ENCODE measurements at regions not wholly inside any gene's neighbourhood (a gene's known extent, or its start where the extent isn't known, plus 50 kb on each side); places are given as distances from the start of the nearest gene placed in this dataset.
A peak's percentile ranks its signal among the peaks of the same experiment; 100 is the strongest.
"Not testable (repeated sequence)": the region's sequence is repeated elsewhere in the genome, so short reads cannot be mapped to it uniquely, and the experiment has no call there.

- DNase-seq (ENCODE audit: low spot score): no peak
These were observed 1537.7 kb upstream of the GOT2 start for GRCh38 chr16:60271781-60272180.

DNA sequence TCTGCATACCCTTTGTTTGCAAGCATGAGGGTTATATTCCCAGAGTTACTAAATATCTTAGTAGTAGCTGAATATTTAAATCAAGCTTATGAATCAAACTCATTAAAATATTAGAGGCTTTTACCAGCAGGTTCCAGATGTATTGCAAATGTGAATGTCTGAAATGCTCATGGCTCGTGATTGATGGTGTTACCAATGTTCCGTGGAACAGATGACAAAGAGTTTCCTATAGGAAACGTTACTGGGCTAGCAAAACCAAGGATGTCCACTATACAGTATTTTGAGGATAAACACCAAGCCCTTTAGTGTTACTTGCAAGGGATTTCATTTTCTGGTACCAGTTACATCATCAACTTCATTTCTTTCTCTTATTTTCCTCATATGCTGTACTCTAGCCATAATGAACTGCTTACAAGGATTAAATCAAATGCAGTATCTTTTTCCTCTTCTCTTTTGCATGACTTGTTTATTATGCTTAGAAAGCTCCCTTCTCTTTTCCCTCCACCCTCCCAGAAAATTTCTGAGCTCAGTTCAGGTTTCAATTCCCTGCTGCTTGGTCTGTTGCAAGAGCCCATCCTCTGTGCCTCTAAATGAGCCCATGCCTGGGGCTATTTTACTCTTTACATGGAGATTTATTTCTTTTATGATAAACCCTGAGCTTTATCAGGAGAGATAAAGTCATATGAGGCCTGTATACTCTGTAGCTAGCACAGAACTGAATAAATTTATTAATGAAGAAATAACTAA is 1537.1 kb upstream of the GOT2 start:
- no peak for DNase-seq (ENCODE audit: low spot score)

DNA sequence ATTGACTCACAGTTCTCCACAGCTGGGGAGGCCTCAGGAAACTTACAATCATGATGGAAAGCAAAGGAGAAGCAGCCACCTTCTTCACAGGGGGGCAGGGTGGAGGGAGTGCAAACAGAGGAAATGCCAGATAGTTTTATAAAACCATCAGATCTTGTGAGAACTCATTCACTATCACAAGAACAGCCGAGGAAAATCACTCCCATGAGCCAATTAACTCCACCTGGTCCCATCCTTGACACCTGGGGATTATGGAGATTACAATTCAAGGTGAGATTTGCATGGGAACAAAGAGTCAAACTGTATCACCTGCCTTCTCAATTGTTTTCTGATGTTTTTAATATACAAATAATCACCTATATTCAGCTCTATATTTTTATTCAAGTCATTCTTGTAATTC is 1527.3 kb upstream of the GOT2 start:
- no peak for DNase-seq (ENCODE audit: low spot score)

- DNase-seq (ENCODE audit: low spot score): no peak
These were observed 1525.8 kb upstream of the GOT2 start for GRCh38 chr16:60259956-60260355.

DNA sequence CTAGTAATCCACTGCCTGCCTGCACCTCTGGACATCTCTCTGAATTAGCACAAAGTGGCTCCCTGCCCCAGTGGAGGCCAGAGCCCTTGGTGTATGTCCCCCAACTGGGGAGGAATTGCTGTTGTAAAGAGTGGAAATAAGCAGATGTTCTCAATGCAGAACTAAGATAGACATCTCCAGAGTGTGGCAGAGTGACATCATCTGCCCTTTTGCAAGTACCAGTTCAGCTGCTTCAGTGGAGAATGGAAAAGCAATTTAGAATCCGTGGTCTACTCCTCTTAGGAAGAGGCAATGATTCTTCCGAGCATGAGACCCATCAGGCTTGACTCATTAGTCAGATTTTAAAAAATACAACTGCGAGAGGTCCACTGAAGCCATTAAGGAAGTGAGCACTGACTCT is 1512.0 kb upstream of the GOT2 start:
- no peak for DNase-seq (ENCODE audit: low spot score)

DNA sequence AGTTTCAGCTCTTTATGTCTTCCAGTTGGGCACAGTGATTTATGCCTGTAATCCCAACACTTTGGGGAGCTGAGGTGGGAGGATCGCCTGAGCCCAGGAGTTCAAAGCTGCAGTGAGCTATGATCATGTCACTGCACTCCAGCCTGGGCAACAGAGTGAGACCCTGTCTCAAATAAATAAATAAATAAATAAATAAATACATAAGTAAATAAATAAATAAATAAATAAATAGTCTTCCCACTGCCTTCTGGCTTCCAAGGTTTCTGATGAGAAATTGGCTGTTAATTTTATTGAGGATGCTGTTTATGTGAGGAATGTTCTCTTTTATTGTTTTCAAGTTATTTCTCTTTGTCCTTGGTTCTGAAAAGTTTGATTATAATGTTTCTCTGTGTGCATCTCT is 1507.6 kb upstream of the GOT2 start:
- DNase-seq (ENCODE audit: low spot score): no peak

- no peak for DNase-seq (ENCODE audit: low spot score)
These were observed 1496.5 kb upstream of the GOT2 start for GRCh38 chr16:60230666-60231065.

- DNase-seq (ENCODE audit: low spot score): no peak
These were observed 1491.4 kb upstream of the GOT2 start for GRCh38 chr16:60225541-60225940.

DNA sequence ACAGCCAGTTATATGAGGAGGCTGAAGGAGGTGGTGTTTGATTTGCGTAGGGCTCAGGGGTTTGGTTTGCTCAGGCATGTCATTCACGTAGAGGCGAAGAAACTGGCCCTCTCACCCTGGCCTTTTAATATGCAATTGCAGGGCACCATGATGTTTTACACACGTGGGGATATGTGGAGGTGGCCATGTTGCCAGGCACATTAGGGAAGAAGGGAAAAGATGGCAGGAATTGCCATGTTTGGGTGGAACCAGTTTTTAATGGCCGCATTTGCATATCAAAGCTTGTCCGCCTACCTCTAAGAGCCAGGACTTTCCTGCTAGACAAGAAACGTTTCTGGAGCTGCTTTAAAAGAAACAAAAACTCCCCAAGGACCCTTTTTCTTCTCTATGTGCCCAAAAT is 1483.7 kb upstream of the GOT2 start:
- DNase-seq (ENCODE audit: low spot score): no peak

DNA sequence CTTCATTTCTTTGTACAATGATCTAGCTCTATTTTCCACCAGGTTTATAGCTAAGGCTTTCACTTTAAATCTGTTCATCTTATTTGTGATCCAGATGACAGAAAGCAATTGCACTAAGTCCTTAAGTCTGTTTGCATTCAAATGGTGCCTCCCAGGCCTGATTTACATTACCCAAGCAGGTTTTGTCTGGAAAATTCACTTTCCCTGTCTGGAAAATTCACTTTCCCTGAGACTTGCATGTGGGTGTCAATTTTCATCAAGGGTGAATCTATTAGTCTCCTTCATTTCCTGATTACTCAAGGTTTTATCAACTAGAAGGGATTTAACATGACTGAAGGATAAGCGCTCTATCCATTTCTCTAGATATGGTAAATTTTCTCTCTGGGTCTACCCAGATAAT is 1480.2 kb upstream of the GOT2 start:
- no peak for DNase-seq (ENCODE audit: low spot score)

DNA sequence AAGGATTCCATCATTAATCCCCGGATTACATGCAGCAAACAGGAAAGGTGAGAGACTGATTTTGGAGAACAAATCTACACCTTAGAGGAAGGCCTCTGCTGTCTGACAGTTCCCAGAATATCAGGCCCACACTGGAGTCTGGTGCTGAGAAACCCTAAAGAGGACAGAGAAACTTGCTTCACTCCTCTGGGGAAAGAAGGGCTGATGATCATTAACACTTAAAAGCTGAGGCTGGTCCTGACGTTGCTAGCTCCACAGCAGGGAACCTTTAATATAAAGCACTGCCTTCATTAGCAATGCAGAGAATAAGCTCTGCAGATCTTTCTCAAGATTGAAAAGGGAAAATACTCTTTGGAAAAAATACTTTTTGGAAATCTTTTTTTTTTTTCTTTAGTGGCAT is 1472.4 kb upstream of the GOT2 start:
- DNase-seq (ENCODE audit: low spot score): no peak

GRCh38 chr16:60204181-60204580 is 1470.1 kb upstream of the GOT2 start:
- no peak for DNase-seq (ENCODE audit: low spot score)

DNA sequence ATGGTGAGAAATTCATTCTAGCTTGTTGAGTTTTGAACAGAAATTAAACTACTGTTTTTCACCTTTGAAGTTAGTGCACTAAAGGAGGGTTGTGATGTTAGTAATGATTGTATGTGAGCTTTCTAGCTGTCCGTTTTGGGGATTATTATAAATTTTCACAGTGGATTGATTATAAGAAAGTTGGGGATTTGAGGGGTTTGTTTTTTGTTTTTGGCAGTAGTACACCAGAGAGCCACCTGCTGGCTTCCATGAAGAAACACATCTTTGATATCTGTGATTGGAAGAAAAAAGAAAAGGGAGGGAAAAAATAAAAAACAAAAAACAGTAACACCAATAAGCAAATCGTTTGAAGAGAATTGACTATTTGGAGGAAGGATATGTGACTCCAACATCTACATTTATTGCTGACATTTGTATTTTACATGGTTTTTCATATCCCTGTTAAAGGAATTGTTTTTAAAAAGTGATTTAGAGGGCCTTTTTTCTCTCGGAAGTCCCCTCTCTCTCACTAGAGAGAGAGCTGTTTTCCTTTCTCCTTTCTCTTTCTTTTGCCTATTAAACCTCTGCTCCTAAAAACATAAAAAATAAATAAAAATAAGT is 1469.5 kb upstream of the GOT2 start:
- peak; percentile 16 for DNase-seq (ENCODE audit: low spot score)

GRCh38 chr16:60200729-60201128 is 1466.6 kb upstream of the GOT2 start:
- not testable (repeated sequence) for DNase-seq (ENCODE audit: low spot score)

DNA sequence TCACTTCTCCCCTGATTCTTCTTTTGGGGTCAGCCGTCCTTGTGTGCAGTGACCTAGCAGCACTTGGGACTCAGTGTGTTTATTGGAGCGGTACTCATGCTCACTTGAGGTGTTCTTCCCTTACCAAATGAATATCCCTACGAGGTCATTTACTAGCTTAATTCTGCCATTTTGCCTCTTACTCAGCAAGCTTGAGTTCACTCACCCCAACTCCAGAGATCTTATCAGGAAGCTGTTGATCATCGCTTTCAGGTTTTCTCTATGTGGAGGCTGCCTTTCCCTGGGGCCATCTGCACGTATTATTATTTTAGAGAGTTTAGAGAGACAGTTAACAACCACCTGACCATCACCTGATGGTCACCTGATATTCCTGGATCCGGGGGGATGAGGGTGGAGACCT is 1466.0 kb upstream of the GOT2 start:
- no peak for DNase-seq (ENCODE audit: low spot score)

DNA sequence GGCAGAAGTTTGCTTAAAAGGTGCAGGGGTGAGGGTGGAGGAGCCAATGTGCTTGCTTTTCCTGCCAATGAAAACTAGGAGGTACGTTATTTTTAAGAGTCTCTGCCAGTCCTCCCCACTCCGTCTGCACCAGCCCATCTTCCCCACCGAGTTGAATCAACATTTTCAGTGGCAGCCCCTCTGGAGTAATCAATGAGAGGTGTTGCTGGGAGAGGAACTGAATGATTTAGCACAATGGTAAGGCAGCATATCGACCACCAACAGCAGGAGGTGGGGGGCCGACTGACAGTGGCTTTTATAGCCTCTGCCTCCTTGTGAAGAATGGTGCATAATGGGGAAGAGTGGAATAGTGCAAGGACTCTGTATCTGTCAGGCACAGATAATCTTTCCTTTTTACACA is 1465.0 kb upstream of the GOT2 start:
- no peak for DNase-seq (ENCODE audit: low spot score)

- no peak for DNase-seq (ENCODE audit: low spot score)
These were observed 1447.4 kb upstream of the GOT2 start for GRCh38 chr16:60181536-60181935.

- DNase-seq (ENCODE audit: low spot score): no peak
These were observed 1446.5 kb upstream of the GOT2 start for GRCh38 chr16:60180609-60181008.

- no peak for DNase-seq (ENCODE audit: low spot score)
These were observed 1436.1 kb upstream of the GOT2 start for GRCh38 chr16:60170196-60170595.

- DNase-seq (ENCODE audit: low spot score): no peak
These were observed 1432.0 kb upstream of the GOT2 start for GRCh38 chr16:60166111-60166510.

DNA sequence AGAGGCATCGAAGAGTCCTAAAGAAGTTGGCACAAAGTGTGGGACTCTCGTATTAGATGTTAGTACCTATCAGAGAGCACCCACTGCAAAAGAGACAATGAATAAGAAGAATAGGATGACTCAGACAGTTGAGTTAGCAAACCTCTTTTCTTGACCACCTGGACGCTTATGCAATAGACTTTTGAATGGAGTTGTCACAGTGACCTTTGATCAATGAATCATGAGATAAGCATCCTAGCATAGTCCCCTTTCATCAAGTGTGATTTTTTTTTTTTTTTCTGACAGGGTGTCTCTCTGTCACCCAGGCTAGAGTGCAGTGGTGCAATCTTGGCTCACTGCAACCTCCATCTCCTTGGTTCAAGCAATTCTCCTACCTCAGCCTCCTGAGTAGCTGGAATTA is 1417.9 kb upstream of the GOT2 start:
- DNase-seq (ENCODE audit: low spot score): peak; percentile 89

- DNase-seq (ENCODE audit: low spot score): no peak
These were observed 1416.8 kb upstream of the GOT2 start for GRCh38 chr16:60150907-60151306.

- DNase-seq (ENCODE audit: low spot score): no peak
These were observed 1409.2 kb upstream of the GOT2 start for GRCh38 chr16:60143348-60143705.
